Astrocyte (in vitro differentiated cells and primary cell): ENCODE measurements at regions not wholly inside any gene's neighbourhood (a gene's known extent, or its start where the extent isn't known, plus 50 kb on each side); places are given as distances from the start of the nearest gene placed in this dataset.

Experiments used
- EZH2 ChIP-seq: IDR thresholded peaks from 2 replicates; pipeline ENCODE4 v1.6.1; 2012; ENCODE audit warnings: mild to moderate bottlenecking, low read length, inconsistent platforms; ENCODE audit not compliant: insufficient read depth
- TF ChIP-seq, protein P1 (sequence below): IDR thresholded peaks from 2 replicates; pipeline ENCODE4 v1.5.1; 2011; ENCODE audit warnings: low read depth, mild to moderate bottlenecking, inconsistent platforms, low read length, moderate library complexity; ENCODE audit not compliant: insufficient read depth

GRCh38 chr1:98497497-98497896 is 164.0 kb upstream of the SNX7 start:
- TF ChIP-seq, protein P1, sequence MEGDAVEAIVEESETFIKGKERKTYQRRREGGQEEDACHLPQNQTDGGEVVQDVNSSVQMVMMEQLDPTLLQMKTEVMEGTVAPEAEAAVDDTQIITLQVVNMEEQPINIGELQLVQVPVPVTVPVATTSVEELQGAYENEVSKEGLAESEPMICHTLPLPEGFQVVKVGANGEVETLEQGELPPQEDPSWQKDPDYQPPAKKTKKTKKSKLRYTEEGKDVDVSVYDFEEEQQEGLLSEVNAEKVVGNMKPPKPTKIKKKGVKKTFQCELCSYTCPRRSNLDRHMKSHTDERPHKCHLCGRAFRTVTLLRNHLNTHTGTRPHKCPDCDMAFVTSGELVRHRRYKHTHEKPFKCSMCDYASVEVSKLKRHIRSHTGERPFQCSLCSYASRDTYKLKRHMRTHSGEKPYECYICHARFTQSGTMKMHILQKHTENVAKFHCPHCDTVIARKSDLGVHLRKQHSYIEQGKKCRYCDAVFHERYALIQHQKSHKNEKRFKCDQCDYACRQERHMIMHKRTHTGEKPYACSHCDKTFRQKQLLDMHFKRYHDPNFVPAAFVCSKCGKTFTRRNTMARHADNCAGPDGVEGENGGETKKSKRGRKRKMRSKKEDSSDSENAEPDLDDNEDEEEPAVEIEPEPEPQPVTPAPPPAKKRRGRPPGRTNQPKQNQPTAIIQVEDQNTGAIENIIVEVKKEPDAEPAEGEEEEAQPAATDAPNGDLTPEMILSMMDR, result no peak
- no peak for TF ChIP-seq EZH2
